Activated T-helper 9 cell treated with anti-CD3 and anti-CD28 coated beads, Interleukin-2, amount 50 U/mL, for 16 hours (primary cell): ENCODE measurements at regions not wholly inside any gene's neighbourhood (a gene's known extent, or its start where the extent isn't known, plus 50 kb on each side); places are given as distances from the start of the nearest gene placed in this dataset.
"Not testable (repeated sequence)": the region's sequence is repeated elsewhere in the genome, so short reads cannot be mapped to it uniquely, and the experiment has no call there.

Experiments
- DNase-seq: peaks from one replicate; pipeline ENCODE4 v3.0.0-alpha.2; 2020; ENCODE audit warnings: low read depth

DNA sequence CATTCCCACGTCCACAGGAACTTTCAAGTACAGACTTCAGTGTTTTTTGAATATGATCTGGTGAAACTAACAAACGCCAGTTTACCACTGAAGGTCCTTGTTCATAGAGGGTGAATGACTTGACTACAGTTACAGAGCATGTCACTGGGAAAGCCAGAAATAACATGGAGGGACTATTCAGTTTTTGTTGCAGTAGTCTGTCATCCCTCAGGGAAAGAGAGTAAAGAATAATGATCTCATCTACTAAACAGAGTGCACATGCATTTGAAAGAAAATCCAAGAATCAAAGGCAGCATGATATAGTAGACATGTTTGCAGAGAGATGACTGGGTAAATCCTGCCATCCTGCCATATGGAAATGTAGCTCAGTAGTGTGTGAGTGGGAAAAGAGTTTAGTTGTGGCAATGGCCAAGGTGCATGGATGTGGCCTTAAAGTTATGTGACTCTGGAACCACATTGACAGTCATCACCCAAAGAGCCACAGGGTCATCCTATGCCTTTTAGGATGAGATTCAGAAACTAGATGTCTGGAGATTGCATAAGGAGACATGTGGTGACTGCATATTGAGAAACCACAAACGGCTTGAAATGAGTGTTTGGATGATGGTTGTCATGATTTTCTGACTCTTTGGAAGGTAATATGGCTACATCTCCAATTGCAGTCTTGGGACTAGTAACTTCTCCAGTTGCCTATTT lies 125.3 kb upstream of the ZEB2 start:
- DNase-seq, result no peak

DNA sequence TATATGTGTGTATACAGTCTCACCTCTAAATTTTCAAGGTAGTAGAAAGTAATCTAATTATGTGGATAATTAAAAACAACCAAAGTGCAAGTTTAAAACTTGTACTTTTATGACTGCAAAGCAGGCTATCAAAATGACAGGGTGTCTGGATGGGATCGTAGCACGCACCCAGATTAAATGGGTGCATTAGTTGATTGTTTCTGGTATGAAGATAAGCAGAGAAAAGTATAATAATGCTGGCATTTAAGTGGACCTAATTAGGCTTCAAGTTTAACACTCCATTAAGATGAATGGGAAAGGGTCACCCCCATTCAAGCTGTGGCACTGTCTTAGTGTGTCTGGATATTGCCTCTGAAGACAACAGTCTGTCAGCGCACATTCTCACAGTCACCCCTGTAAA lies 124.6 kb upstream of the ZEB2 start:
- no peak for DNase-seq

- DNase-seq, result no peak
These were observed 123.8 kb upstream of the ZEB2 start for GRCh38 chr2:144643537-144644336.

DNA sequence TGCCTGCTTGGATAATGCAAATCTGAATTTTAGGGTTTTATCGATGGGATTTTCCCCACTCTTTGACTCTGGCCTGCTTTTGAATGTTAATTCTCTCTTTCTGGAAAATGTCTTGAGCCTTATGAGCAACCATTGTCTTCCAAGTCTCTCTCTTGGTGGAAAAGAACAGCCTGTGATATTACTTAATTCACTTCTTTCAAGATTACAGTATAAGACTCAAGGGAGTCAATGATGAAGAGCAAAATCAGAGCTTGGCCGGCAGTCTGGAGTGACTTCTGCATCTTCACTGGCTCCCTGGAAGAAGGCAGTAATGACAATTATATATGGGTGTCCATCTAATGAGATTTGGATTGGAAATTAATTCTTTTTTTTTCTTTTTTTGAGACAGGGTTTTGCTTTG lies 122.9 kb upstream of the ZEB2 start:
- DNase-seq, result no peak

DNA sequence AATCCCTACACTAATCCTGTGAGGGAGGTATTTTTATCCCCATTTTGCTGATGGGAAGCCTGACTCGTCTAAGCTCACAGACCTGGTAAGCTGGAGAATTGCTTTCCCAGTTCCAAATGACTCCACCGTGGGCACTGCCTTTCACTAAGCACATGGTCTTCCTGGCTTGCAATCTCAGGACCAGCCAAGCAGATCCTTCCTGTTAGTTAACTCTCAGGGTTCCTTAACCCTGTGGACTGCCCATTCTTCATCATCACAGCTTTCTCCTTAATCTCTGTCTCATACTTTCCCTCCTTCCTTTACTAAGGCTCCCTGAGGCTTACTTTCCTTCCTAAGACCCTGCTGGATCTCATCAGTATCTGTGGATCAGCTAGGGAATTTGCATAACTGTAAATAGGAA lies 122.2 kb upstream of the ZEB2 start:
- no peak for DNase-seq

DNA sequence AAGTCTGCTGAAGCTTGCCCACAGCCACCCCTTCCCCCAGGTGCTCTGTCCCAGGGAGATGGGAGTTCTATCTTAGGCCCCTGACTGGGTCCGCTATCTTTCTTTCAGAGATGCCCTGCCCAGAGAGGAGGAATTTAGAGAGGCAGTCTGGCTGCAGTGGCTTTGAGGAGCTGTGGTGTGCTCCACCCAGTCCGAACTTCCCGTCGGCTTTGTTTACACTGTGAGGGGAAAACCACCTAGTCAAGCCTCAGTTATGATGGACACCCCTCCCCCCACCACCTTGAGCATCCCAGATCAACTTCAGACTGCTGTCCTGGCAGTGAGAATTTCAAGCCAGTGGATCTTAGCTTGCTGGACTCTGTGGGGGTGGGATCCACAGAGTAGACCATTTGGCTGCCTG lies 118.3 kb upstream of the ZEB2 start:
- DNase-seq, result not testable (repeated sequence)

DNA sequence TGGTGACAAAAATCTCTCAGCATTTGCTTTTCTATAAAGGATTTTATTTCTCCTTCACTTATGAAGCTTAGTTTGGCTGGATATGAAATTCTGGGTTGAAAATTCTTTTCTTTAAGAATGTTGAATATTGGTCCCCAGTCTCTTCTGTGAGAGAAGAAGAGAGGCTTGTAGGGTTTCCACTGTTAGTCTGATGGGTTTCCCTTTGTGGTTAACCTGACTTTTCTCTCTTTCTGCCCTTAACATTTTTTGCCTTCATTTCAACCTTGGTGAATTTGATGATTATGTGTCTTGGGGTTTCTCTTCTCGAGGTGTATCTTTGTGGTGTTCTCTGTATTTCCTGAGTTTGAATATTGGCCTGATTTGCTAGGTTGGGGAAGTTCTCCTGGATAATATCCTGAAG lies 116.9 kb upstream of the ZEB2 start:
- DNase-seq, result not testable (repeated sequence)

- no peak for DNase-seq
These were observed 112.9 kb upstream of the ZEB2 start for GRCh38 chr2:144632809-144633208.

- no peak for DNase-seq
These were observed 111.7 kb upstream of the ZEB2 start for GRCh38 chr2:144631636-144632035.

GRCh38 chr2:144630459-144631215 lies 110.7 kb upstream of the ZEB2 start:
- no peak for DNase-seq

DNA sequence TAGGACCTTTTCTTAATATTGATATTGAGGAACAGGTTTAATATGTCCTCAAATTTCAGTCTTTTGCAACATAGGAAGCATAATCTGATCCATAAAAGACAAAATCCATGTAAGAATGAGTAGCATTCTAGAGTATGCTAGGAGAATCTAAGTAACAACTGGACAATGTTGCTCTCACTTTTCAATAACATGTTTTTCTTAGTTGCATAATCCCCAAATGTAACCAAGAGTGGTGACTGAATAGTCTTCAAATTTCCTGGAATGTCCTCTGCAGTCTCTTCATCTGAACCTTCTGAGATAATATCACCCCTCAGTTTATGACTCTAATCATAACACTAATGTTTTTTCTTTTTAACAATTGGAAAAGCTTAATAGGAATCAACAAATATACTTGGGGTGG lies 110.0 kb upstream of the ZEB2 start:
- DNase-seq, result no peak

- no peak for DNase-seq
These were observed 108.6 kb upstream of the ZEB2 start for GRCh38 chr2:144628566-144628965.

- no peak for DNase-seq
These were observed 105.7 kb upstream of the ZEB2 start for GRCh38 chr2:144625626-144626025.

DNA sequence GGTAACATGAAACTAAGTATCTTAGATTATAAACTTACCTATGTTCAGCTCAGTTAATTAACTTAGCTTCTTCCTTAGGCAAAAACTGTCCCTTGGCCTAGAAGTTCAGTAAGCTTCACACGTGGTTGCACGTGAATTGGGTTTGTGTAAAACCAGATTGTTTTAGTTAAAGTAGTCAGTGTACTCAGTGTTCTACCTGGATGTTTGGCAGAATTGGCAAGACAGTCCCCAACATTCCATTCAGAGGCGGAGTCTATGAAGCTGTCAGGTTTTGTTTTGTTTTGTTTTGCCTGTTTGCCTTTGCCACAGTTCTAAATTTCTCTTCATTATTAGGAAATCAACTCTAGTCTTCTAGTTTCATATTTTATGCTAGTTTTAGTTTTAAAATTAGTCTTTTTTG lies 105.3 kb upstream of the ZEB2 start:
- DNase-seq, result no peak

- no peak for DNase-seq
These were observed 104.5 kb upstream of the ZEB2 start for GRCh38 chr2:144624451-144624850.

- not testable (repeated sequence) for DNase-seq
These were observed 102.5 kb upstream of the ZEB2 start for GRCh38 chr2:144622373-144622772.

- DNase-seq, result no peak
These were observed 101.3 kb upstream of the ZEB2 start for GRCh38 chr2:144621266-144621665.

DNA sequence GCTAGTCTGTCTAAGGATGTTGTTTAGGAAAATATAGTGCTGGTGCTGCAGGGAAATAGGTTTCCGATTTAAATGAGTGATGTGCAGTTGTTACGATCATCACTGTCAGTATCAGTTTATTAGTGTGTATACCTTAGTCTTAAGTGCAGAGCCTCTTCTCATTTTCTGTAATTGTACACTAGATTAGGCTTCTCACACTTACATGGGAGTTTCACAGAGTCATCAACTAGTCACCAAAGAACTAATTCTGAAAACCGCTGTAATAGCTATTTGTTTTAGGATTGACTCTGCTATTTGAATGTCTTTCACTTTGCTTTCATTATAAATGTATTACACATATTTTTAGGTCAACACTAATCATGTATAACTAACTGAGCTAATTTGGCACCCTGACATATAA lies 99.8 kb upstream of the ZEB2 start:
- no peak for DNase-seq

DNA sequence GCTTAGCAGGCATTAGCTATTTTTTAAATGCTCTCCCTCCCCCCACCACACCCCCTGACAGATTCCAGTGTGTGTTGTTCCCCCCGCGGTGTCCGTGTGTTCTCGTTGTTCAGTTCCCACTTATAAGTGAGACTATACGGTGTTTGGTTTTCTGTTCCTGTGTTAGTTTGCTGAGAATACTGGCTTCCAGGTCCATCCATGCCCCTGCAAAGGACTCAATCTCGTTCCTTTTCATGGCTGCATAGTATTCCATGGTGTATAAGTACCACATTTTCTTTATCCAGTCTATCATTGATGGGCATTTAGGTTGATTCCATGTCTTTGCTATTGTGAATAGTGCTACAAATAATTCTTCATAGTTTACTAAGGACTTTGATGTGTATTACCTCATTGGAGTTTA lies 97.3 kb upstream of the ZEB2 start:
- not testable (repeated sequence) for DNase-seq

GRCh38 chr2:144615866-144616565 lies 96.1 kb upstream of the ZEB2 start:
- no peak for DNase-seq

DNA sequence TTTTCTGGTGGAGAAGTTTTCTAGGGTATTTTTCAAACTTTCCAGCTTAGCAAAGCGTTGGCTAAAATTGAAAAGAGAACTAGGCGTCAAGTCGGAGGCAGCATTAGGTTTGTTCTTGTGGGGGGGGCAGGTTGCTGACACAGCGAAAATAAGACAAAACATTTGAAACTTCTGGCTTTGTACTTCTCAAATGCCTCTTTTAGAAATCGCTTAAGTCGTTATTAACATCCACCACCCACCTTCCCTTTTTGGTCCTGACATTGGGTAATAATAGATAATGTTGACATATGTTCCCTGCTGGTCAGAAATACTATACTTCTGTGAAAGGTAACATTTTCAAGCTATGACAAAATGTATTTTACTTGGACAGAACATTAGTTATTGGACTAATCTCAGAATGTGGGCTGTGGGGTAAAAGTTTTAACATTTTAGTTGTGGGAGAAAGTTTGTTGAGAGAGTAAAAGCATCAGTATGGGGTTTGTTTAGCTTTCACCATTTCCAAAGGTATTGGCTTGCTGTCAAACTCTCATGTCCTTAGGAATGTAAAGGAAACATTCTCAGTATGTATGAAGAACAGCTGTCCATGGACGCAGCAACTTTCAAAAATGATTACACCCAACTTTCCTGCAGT lies 88.1 kb upstream of the ZEB2 start:
- no peak for DNase-seq

GRCh38 chr2:144607099-144607498 lies 87.2 kb upstream of the ZEB2 start:
- DNase-seq, result no peak
